Endothelial cell of umbilical vein (primary cell): ENCODE measurements at regions not wholly inside any gene's neighbourhood (a gene's known extent, or its start where the extent isn't known, plus 50 kb on each side); places are given as distances from the start of the nearest gene placed in this dataset.

Experiments used
- POLR2AphosphoS5 ChIP-seq: IDR thresholded peaks from 2 replicates; pipeline ENCODE4 v1.6.1; 2012; ENCODE audit warnings: low read depth, mild to moderate bottlenecking, control low read depth, low read length, moderate library complexity; ENCODE audit not compliant: insufficient read depth
- TF ChIP-seq, protein P1 (sequence below), 2 donors: IDR thresholded peaks; 1 replicate in 1 of 2; 2 replicates in 1 of 2; pipeline ENCODE4 v1.5.1; 2011; ENCODE audit warnings: low read length in 2 of 2, mild to moderate bottlenecking in 2 of 2, moderate library complexity in 2 of 2, control low read depth in 1 of 2, inconsistent platforms in 1 of 2, low read depth in 1 of 2; ENCODE audit not compliant: insufficient read depth in 1 of 2; ENCODE audit errors: extremely low read depth in 1 of 2

DNA sequence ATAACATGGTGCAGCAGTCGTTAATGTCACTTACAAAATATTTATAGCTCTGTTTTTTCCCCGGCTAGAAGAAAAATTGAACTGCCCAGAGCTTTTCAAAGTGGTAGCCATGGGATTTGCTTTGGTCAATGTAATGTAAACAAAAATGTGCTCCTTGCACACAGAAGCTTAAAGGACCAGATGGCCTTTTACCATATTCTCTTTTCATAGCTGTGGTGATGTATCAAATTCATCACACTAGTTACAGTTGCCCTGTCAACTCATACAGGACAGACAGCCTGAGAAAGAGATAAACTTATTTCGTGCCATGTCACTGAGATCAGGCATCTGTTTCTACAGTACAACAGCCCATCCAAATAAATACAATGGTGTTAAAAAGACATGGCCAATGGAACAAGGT lies 368.1 kb upstream of the CDH19 start:
- TF ChIP-seq, protein P1, sequence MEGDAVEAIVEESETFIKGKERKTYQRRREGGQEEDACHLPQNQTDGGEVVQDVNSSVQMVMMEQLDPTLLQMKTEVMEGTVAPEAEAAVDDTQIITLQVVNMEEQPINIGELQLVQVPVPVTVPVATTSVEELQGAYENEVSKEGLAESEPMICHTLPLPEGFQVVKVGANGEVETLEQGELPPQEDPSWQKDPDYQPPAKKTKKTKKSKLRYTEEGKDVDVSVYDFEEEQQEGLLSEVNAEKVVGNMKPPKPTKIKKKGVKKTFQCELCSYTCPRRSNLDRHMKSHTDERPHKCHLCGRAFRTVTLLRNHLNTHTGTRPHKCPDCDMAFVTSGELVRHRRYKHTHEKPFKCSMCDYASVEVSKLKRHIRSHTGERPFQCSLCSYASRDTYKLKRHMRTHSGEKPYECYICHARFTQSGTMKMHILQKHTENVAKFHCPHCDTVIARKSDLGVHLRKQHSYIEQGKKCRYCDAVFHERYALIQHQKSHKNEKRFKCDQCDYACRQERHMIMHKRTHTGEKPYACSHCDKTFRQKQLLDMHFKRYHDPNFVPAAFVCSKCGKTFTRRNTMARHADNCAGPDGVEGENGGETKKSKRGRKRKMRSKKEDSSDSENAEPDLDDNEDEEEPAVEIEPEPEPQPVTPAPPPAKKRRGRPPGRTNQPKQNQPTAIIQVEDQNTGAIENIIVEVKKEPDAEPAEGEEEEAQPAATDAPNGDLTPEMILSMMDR (IDR thresholded peaks at IDR 0.05; ENCODE audit: extremely low read depth in 1 of 2, insufficient read depth in 1 of 2, low read depth in 1 of 2, low read length in 2 of 2): no peak
- TF ChIP-seq POLR2AphosphoS5: no peak
